ENCODE measurements at regions not wholly inside any gene's neighbourhood (a gene's known extent, or its start where the extent isn't known, plus 50 kb on each side); places are given as distances from the start of the nearest gene placed in this dataset.
"Not testable (repeated sequence)": the region's sequence is repeated elsewhere in the genome, so short reads cannot be mapped to it uniquely, and the experiment has no call there.

GRCh38 chr4:68720723-68721122, 50.3 kb upstream of the UGT2B15 start:
- DNase-seq, result not testable (repeated sequence)

GRCh38 chr4:68724426-68724825, 54.0 kb upstream of the UGT2B15 start:
- no peak for DNase-seq

GRCh38 chr4:68724922-68725321, 54.5 kb upstream of the UGT2B15 start:
- no peak for DNase-seq

- peak; percentile 26 to 39 for DNase-seq
Observed at GRCh38 chr4:68732653-68733466, 62.4 kb upstream of the UGT2B15 start.

- DNase-seq, result no peak
Observed at GRCh38 chr4:68734095-68734494, 63.6 kb upstream of the UGT2B15 start.

GRCh38 chr4:68735106-68735505, 64.7 kb upstream of the UGT2B15 start:
- no peak for DNase-seq

- no peak for DNase-seq
Observed at GRCh38 chr4:68736813-68737212, 66.4 kb upstream of the UGT2B15 start.

- no peak for DNase-seq
Observed at GRCh38 chr4:68738036-68738435, 67.6 kb upstream of the UGT2B15 start.

GRCh38 chr4:68744368-68744767, 71.4 kb upstream of the UGT2B10 start:
- no peak for DNase-seq

- no peak for DNase-seq
Observed at GRCh38 chr4:68748181-68748991, 67.4 kb upstream of the UGT2B10 start.

- DNase-seq, result no peak
Observed at GRCh38 chr4:68750555-68750954, 65.2 kb upstream of the UGT2B10 start.

- no peak for DNase-seq
Observed at GRCh38 chr4:68751138-68751537, 64.7 kb upstream of the UGT2B10 start.

GRCh38 chr4:68765876-68766275, 49.9 kb upstream of the UGT2B10 start:
- no peak for DNase-seq

Data from right lung (tissue), 2 donors.